DOHH2 (cell line): ENCODE measurements at regions not wholly inside any gene's neighbourhood (a gene's known extent, or its start where the extent isn't known, plus 50 kb on each side); places are given as distances from the start of the nearest gene placed in this dataset.

Experiments used
- H3F3A ChIP-seq: fragments of 200-600 bp; sonication (generic), shearing (Covaris generic); 2 replicates; pipeline ENCODE4 v1.6.0; 2016; ENCODE audit warnings: antibody characterized with exemption, mild to moderate bottlenecking; ENCODE audit not compliant: control insufficient read depth, insufficient read depth
- H3K27ac ChIP-seq: fragments of 200-600 bp; sonication (generic); 2 replicates; pipeline ENCODE4 v1.5.1; 2014; ENCODE audit warnings: low read depth, mild to moderate bottlenecking, low read length, moderate library complexity
- H3K27me3 ChIP-seq: fragments of 200-600 bp; sonication (generic); 2 replicates; pipeline ENCODE4 v1.6.1; 2014; ENCODE audit warnings: mild to moderate bottlenecking, low read length, mixed read lengths; ENCODE audit not compliant: control insufficient read depth
- H3K36me3 ChIP-seq: fragments of 200-600 bp; sonication (generic); 2 replicates; pipeline ENCODE4 v1.6.1; 2014; ENCODE audit warnings: mild to moderate bottlenecking, low read length, moderate library complexity, mixed read lengths; ENCODE audit not compliant: control insufficient read depth
- H3K4me1 ChIP-seq: fragments of 200-600 bp; sonication (generic); 2 replicates; pipeline ENCODE4 v1.6.1; 2014; ENCODE audit warnings: mild to moderate bottlenecking, low read length, mixed read lengths; ENCODE audit not compliant: control insufficient read depth
- H3K4me2 ChIP-seq: fragments of 200-600 bp; sonication (generic); 2 replicates; pipeline ENCODE4 v1.6.0; 2014; ENCODE audit warnings: mild to moderate bottlenecking, low read length, moderate library complexity
- H3K4me3 ChIP-seq: fragments of 200-600 bp; sonication (generic); 2 replicates; pipeline ENCODE4 v1.5.1; 2014; ENCODE audit warnings: mild to moderate bottlenecking, low read length, mixed read lengths
- H3K79me2 ChIP-seq: fragments of 200-600 bp; sonication (generic); 2 replicates; pipeline ENCODE4 v1.6.1; 2014; ENCODE audit warnings: mild to moderate bottlenecking, low read length, mixed read lengths; ENCODE audit not compliant: control insufficient read depth
- H3K9me2 ChIP-seq: fragments of 200-600 bp; sonication (generic); replicated peaks from 2 replicates; pipeline ENCODE4 v1.6.1; 2014; ENCODE audit warnings: mild to moderate bottlenecking, low read length, mixed read lengths; ENCODE audit not compliant: control insufficient read depth
- H3K9me3 ChIP-seq: fragments of 200-600 bp; sonication (generic); 2 replicates; pipeline ENCODE4 v1.6.1; 2014; ENCODE audit warnings: antibody characterized with exemption, low read length, mixed read lengths; ENCODE audit not compliant: control insufficient read depth, insufficient read depth
- H4K20me1 ChIP-seq: fragments of 200-600 bp; sonication (generic); 2 replicates; pipeline ENCODE4 v1.6.0; 2014; ENCODE audit warnings: low read depth, mild to moderate bottlenecking, antibody characterized with exemption, low read length, moderate library complexity; ENCODE audit not compliant: control insufficient read depth, insufficient read depth
- CTCF ChIP-seq: fragments of 200-600 bp; sonication (generic); IDR thresholded peaks from one replicate; pipeline ENCODE4 v1.5.1; 2014; ENCODE audit warnings: antibody characterized with exemption, mild to moderate bottlenecking, low read depth, low read length; ENCODE audit not compliant: poor library complexity, severe bottlenecking
- EZH2phosphoT487 ChIP-seq: fragments of 200-600 bp; sonication (generic); IDR thresholded peaks from 2 replicates; pipeline ENCODE4 v1.6.1; 2017; ENCODE audit warnings: borderline replicate concordance, mild to moderate bottlenecking, antibody characterized with exemption, low read length, moderate library complexity, mixed read lengths

- H3K4me1 ChIP-seq, result no peaks in the 10 kb centered on the region
- no peak overlapping the region for H3K4me2 ChIP-seq
- no peaks in the 10 kb centered on the region for H3K79me2 ChIP-seq
- 0 out of 2 replicates have a peak, but pooled peaks cover 6% of the 10 kb centered on the region for H3K27me3 ChIP-seq
- TF ChIP-seq CTCF, result no peak
- no peak for TF ChIP-seq EZH2phosphoT487
- H3K4me3 ChIP-seq, result no peak overlapping the region
- no peaks in the 10 kb centered on the region for H4K20me1 ChIP-seq
- no peak overlapping the region for H3K27ac ChIP-seq
- no peaks in the 10 kb centered on the region for H3K9me2 ChIP-seq
- H3F3A ChIP-seq, result no peaks in the 10 kb centered on the region
- no peaks in the 10 kb centered on the region for H3K9me3 ChIP-seq
- H3K36me3 ChIP-seq, result no peaks in the 10 kb centered on the region
Measured at GRCh38 chr12:5160827-5161226, 117.1 kb downstream of the KCNA5 start.

GRCh38 chr12:5163661-5164060 lies 120.0 kb downstream of the KCNA5 start:
- Histone ChIP-seq H3K27ac (no peak overlapping the region), H4K20me1 (no peaks in the 10 kb centered on the region)

GRCh38 chr12:5165296-5165970 lies 121.8 kb downstream of the KCNA5 start:
- Histone ChIP-seq H3K9me3 (no peaks in the 10 kb centered on the region), H3K4me2 (no peak overlapping the region), H3K9me2 (no peaks in the 10 kb centered on the region), H3F3A (no peaks in the 10 kb centered on the region), H3K79me2 (no peaks in the 10 kb centered on the region), H3K36me3 (no peaks in the 10 kb centered on the region), H3K27me3 (no peaks in the 10 kb centered on the region), H3K27ac (no peak overlapping the region), H3K4me3 (no peak overlapping the region), H3K4me1 (no peaks in the 10 kb centered on the region), H4K20me1 (no peaks in the 10 kb centered on the region)
- no peak for TF ChIP-seq EZH2phosphoT487
- no peak for TF ChIP-seq CTCF

More at GRCh38 chr12:5163661-5164060, 120.0 kb downstream of the KCNA5 start:
- no peak overlapping the region for H3K4me3 ChIP-seq
- H3F3A ChIP-seq, result no peaks in the 10 kb centered on the region
- H3K36me3 ChIP-seq, result no peaks in the 10 kb centered on the region
- TF ChIP-seq EZH2phosphoT487 (no peak), CTCF (no peak)
- no peak overlapping the region for H3K4me2 ChIP-seq
- no peaks in the 10 kb centered on the region for H3K79me2 ChIP-seq
- H3K4me1 ChIP-seq, result no peaks in the 10 kb centered on the region
- no peaks in the 10 kb centered on the region for H3K9me2 ChIP-seq
- H3K9me3 ChIP-seq, result no peaks in the 10 kb centered on the region
- 0 out of 2 replicates have a peak, but pooled peaks cover 1% of the 10 kb centered on the region for H3K27me3 ChIP-seq
